D341Med (cell line): ENCODE measurements at regions not wholly inside any gene's neighbourhood (a gene's known extent, or its start where the extent isn't known, plus 50 kb on each side); places are given as distances from the start of the nearest gene placed in this dataset.
A peak's percentile ranks its signal among the peaks of the same experiment; 100 is the strongest.
"Not testable (repeated sequence)": the region's sequence is repeated elsewhere in the genome, so short reads cannot be mapped to it uniquely, and the experiment has no call there.

ENCODE experiments used
- DNase-seq: peaks from one replicate; pipeline ENCODE4 v3.0.0; 2012; ENCODE audit warnings: low spot score

DNA sequence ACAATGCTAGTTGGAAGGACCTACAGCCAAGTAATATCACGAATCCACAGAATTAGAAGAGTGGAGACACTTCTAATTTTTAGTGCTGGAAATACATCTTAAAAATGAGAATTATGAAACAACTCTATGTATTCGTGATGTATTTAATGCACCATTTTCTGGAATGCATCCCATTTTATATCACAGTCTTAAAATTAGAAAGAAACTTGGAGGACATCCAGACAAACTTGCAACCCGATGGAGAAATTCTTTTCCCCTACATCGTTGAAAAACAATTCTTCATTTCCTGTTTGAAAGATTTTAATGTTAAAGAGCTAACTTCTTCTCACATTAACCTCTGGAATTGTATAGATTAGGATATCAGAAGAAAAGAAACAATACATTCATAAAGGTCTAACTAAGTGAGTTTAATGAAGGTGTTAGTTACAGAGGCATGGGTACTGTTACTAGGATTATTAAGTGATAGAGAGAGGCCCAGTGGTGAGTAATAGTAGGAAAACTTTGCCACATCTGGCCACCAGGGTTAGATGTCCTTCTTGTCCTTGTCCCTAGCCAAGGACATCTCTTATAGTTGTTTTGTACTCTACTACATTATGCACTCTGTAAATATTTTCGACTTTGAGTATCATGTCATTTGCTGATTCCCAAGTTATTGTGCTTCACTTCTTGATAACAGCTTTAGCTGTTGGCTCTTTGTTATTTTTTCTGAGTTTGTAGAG lies 502.4 kb upstream of the PTCHD4 start:
- DNase-seq = no peak

DNA sequence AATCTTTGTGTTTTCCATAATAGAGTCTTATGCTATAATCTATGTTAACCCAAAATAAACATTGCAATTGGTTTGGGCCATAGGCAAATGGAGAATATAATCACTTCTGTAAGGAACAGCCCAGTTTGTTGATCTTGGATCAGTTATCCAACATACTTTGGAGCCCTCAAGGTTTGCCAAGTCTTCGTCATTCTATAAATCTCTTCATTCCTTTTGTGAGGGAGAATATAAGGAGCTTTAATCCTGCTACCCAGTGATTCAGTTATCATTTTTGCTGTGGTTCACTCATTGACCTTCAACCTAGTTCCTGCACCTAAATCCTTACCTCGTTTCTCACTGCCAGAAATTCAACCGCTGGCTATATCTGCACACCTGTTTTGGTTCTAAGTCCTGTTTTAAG lies 500.3 kb upstream of the PTCHD4 start:
- DNase-seq = no peak

DNA sequence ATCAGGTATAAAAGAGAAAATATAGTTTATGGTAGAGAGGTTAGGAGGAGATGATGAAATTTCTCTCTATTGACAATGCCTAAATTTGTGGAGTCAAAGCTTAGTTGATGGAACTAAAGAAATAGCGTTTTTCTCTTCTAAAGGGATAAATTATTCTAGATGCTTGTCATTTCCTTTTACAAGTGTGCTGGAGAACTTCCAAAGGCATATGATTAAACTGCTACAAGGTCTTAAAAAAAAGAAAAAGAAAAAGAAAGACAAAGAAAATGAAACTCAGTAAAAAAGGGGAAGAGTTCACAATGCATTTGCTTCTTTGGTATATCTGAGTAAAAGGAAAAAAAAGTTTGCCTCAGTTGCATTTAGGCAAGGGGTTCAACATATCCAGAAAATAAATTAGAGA lies 499.8 kb upstream of the PTCHD4 start:
- DNase-seq = no peak

DNA sequence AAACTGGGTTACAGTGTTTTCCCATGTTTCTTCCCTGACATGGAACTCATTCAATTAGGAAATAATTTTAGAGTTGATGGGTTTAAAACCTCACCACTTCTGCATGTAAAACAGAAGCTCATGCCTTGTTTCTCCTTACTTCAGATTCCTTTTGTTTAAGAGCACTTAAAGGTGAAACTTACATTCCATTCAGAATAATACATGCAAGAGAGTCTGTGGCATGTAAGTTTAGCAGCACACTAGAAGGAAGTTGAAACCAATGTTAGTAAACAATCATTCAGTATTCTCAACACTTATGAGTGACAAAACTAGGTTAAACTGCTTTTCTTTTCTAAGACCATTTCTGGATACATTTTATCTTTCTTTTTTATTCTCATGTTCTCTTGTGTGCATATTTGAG lies 495.6 kb upstream of the PTCHD4 start:
- DNase-seq = no peak

DNA sequence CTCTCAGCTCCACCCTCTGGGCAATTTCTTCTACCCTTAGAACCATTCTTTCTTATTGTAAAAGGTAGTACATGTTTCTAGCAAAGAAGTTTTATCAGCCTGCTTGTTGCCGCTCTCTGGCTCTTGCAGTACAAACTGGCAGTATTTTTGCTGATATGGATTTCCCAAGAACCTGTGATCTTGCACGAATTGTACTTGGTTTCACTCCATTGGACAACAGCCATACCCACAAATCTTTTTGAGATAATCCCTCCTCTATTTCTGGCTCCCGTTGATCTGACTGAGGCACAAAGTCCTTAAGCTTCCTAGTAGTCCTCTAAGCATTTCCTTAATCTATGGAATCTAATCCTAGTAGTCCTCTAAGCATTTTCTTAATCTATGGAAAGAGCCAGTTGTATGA lies 487.0 kb upstream of the PTCHD4 start:
- peak; percentile 31 for DNase-seq

DNA sequence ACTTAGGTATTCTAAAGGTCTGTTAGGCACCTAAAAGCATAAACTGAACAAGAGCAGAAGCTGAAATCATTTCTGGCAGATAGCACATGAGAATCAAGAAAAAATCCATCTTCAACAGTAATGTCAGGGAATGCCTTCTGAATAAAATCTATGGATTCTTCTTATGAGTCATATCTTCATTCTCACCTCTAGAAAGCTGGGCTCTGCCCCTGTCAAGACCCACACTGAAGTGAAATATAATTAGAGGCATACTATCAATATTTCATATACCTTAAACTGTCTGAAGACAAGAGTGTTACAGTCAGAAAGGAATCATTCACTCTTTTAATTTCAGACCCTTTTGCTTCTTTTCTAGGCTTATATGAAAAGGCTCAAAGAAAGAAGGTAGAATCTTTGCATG lies 485.8 kb upstream of the PTCHD4 start:
- no peak for DNase-seq

DNA sequence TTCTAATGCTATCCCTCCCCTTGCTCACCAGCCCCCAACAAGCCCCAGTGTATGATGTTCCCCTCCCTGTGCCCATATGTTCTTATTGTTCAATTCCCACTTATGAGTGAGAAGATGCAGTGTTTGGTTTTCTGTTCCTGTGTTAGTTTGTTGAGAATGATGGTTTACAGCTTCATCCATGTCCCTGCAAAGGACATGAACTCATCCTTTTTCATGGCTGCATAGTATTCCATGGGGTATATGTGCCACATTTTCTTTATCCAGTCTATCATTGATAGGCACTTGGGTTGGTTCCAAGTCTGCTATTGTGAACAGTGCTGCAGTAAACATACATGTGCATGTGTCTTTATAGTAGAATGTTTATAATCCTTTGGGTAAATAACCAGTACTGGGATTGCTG lies 480.2 kb upstream of the PTCHD4 start:
- not testable (repeated sequence) for DNase-seq

DNA sequence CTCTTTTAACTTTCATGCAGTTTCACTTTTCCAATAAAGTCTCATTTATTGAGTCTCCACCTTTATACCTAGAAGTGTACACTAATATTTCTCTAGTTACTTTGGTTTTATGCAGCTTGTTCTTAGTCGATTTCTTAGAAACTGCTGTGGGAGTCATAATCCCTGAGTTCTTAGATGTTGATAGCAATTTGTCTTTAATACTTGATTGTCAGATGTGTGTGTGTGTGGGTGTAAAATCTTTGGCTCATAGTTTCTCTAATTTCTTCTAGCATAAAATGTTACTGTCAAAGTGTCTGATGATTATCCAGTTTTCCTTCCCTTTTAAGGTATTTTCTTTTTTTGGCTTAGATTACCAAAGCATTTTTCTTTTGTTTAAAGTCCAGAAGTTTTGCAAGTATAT lies 473.8 kb upstream of the PTCHD4 start:
- DNase-seq = no peak

DNA sequence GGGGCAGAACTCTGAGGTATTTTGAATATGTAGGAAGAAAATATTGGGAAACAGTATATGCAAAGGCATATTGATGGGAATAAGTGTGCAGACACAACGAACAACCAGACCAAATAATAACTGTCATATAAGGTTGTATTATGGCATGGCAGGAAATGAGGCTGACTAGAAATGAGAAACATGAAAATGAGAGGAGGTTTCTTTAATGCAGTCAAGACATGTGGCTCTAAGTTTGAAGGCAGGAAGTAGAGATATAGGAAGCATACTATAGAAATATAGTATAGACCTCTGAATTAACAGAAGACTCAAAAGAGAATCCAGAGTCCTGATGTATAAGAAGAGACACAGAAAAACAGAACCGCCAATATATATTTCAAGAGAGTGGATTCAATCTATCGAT lies 459.7 kb upstream of the PTCHD4 start:
- DNase-seq = no peak

DNA sequence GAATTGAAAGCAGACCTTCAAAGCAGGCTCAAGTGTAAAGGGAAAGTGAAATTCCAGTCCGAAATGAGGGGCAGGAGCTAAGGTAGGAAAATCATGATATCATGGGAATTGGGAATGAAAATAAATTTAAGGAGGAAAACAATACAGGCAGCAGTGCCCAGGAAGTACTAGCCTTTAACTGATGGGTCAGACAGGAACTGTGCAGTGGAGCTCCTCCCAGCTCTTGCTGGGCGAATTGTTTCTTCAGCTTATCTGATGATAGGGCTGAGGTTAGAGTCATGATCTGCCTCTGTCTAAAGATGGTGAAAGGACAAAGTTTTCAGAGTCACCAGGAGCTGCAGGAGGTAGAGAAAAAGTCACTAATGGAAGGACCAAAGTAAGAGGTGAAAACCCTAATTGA lies 457.9 kb upstream of the PTCHD4 start:
- no peak for DNase-seq

DNA sequence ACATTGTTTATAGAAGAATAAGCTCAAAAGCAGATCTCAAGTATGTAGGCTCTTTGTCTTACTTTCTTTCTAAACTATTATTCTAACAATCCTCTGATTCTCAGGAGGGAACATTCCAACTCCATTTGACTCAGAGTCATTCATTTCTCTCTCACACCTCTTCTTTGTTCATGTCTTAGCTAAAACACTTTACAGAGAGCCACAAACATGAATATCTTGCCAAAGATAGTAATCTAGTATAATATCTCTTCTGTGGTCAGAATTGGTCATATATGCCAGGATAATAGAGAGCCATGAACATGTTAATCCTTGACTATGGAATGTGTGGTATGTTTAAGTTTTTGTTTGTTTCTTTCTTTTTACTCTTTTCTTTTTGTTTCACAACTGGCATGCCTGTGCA lies 456.0 kb upstream of the PTCHD4 start:
- DNase-seq = no peak

DNA sequence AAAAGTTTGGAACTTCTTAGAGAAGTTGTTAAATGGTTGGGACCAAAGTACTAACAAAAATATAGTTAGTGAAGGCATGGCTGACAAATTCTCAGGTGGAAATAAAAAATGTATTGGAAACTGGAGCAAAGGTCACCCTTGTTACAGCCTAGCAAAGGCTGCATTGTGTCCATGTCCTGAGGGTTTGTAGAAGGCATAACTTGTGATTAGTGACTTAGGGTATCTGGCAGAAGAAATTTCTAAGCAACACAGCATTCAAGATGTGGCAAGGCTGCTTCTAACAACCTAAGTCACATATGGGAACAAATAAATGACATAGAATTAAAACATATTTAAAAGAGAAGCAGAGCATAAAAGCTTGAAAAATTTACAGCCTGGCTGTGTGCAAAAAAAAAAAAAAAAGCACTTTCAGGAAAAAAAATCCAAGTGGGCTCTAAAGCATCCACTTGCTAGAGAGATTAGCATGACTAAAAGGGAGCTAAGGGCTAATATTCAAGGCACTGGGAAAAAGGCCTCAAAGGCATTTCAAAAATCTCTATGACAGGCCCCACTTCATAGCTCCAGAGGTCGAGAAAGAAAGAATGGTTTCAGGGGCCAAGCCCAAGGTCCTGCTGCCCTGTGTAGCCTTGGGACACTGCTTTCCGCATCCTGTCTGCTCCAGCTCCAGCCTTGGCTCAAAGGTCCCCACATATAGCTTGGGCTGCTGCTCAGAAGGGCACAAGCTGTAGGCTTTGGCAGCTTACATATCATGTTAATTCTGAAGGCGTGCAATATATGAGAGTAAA lies 453.2 kb upstream of the PTCHD4 start:
- no peak for DNase-seq

DNA sequence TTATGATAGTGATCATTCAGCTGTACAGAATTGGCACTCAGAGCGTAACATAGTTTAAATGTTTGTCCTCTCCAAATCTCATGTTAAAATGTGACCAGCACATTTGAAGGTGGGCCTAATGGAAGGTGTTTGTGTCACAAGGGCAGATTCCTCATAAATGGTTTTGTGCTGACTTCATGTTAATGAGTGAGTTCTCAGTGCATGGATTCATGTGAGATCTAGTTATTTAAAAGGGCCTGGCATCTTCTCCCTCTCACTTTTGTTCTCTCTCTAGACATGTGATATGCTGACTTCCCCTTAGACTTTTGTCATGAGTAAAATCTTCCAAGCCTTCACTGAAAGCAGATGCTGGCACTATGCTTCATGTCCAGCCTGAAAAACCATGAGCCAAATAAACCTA lies 452.4 kb upstream of the PTCHD4 start:
- DNase-seq = no peak

DNA sequence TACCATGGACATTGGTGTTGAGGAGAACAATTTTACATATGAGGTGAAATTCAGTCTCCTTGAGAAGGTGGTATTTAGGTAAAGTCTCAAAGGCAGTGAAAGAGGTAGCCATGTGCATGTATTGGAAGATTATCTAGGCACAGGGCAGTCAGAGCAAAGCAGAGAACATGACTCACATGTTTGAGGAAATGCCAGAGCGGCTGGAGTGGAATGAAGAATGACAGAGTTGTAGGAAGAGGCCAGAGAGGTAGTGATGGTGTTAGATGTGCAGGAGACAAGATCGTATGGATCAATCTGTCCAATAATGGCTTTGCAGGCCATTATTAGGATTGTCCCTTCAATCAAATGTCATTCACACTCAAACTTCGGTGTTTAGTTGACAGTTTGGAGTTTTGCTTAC lies 449.4 kb upstream of the PTCHD4 start:
- no peak for DNase-seq

DNA sequence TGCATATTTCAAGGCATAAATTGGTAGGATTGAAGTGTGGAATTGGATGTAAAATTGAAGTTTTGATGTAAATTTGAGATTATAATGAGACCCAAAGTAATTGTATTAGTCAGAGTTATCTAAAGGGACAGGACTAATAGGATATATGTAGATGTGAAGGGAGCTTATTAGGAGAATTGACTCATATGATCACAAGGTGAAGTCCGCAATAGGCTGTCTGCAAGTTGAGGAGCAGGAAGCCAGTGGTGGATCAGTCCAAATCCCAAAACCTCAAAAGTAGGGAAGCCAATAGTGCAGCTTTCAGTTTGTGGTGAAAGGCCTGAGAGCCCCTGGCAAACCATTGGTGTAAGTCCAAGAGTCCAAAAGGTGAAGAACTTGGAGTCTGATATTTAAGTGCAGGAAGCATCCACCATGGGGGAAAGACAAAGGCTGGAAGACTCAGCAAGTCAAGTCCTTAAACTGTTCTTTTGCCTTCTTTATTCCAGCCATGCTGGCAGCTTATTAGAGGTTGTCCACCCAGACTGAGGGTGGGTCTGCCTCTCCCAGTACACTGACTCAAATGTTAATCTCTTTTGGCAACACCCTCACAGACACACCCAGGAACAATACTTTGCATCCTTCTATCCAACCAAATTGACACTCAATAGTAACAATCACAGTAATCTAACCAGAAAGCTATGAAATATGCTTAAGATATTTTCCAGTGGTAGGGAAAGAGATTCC lies 442.6 kb upstream of the PTCHD4 start:
- no peak for DNase-seq

DNA sequence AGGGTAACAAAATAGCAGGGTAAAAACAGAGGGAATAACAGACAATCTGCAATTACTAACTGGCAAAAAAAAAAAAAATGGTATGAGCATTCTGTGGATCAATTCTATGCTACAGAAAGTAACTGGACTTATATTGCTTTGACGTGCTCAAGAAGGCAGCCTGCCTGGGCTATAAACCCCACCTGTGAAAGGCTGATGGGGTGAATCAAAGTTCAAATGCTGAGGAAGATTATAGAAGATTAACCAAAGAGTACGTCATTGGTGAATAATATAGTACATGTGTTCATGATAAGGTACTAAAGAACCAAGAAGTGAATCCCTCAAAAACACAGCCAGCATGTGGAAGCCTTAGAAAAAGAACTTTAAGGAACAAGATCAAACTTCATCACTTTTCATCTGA lies 441.9 kb upstream of the PTCHD4 start:
- DNase-seq = no peak

DNA sequence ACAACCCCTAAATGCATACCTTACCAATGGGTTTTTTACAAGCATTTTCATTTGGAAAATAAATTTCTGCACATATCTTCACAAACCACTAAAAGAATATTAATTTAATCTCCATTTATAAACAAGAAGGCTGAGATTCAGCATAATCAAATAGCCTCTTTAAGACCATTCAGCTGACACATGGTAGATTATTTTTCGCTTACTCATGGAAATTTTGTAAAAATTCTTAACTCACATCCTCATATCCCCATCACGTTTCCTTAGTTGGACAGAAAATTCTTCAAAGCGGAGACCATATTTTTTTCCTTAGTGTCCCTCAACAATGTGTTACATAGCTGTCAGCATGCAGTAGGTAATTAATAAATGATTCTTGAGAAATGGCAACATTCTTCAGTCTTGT lies 439.6 kb upstream of the PTCHD4 start:
- no peak for DNase-seq

DNA sequence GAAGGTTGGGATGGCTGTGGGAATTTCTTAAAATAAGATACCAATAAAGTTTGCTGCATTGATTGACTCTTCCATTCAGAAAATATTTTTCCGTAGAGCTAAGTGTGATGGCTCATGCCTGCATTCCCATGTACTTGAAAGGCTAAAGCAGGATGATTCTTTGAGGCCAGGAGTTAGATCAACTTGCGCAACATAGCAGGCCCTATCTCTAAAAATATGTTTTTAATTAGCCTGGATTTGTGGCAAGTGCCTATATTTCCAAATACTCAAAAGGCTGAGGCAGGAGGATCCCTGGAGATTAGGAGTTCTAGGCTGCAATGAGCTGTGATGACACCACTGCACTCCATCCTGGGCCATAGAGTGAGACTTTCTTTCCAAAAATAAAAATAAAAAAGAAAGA lies 431.2 kb upstream of the PTCHD4 start:
- DNase-seq = no peak

DNA sequence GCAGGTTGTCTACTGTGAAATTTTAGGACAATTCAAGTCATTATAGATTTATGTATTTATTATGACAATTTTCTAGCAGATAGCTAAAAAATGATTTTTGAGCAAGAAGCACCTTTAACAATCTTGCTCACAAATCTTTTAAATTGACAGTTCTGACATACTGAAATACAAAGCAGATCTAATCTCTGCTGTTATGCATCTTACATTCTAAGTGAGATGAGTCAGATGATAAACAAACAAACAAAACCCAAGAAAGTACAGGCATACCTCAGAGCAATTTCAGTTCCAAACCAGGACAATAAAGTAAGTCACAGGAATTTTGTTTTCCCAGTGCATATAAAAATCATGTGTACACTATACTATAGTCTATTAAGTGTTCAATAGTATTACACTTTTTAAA lies 430.7 kb upstream of the PTCHD4 start:
- DNase-seq = no peak

DNA sequence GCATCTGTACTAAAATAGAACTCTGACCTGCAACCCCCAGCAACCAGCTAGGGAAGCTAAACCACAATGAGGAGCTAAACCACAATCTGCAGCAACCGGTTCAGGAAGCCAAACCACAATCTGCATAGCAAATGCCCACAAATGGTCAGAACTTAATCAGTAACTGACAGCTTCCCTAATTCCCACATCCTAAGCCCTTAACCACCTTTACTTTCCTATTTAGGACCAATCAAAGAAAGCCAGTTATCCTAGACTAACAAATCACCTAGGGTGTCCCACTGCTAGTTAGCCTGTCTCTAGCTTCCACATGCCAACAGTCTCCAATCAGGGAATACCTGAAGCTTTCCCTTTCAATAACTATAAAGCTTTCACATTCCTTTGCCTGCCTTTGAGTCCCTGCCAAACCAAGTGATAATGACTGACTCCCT lies 424.6 kb upstream of the PTCHD4 start:
- DNase-seq = no peak

DNA sequence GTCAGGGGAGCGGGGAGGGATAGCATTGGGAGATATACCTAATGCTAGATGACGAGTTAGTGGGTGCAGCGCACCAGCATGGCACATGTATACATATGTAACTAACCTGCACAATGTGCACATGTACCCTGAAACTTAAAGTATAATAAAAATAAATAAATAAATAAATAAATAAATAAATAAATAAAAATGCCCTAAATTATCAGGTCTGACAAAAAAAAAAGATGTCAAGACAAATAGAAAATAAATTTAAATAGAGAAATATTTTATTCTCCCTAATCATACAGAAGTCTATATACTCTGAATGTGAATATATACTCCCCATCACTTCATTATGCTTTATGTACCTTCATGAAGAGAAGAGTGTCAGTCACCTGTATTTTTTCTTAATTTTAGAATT lies 420.0 kb upstream of the PTCHD4 start:
- not testable (repeated sequence) for DNase-seq

DNA sequence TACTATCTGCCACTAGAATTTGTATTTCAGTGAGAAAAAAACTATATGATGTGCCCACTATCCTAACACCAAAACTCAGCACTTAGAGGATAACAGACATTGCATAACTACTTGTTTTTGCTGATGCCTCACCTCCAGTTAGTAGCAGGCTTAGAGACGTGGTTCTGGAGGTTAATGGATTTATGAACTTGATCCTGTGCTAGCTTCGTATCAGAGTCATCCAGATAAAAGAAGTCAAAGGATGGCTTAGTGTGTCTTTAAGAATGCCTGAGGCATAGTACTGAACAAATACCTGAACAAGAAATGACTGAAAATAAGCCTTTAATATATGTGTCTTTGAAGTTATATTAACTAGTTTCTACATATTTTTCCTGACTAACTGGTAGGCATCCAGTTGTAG lies 414.9 kb upstream of the PTCHD4 start:
- no peak for DNase-seq

DNA sequence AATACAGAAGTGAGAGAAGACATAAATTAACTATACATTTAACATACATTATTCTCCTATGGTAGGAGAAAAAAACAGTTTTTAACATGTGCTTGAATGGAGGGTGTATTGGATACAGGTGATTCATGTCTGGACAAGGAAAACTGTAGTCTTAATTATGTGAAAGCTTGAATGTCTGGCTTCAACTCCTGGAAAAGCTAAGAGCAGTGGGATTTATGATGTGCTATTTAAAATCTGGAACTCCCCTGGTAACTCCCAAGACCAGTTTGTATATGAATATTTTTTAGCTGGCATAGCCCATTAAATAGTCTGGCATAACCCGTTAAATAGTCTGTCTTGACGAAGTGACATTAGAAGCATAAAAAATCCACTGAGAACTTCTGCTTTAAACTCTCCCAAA lies 410.0 kb upstream of the PTCHD4 start:
- no peak for DNase-seq
